GM18909 (cell line): ENCODE measurements at regions not wholly inside any gene's neighbourhood (a gene's known extent, or its start where the extent isn't known, plus 50 kb on each side); places are given as distances from the start of the nearest gene placed in this dataset.
"Not testable (repeated sequence)": the region's sequence is repeated elsewhere in the genome, so short reads cannot be mapped to it uniquely, and the experiment has no call there.

Experiments
- ATAC-seq: cut with Tn5 transposase; IDR thresholded peaks from one replicate; pipeline ENCODE4 v1.9.1; 2021; ENCODE audit warnings: mild to moderate bottlenecking; ENCODE audit not compliant: unreplicated experiment, poor library complexity

DNA sequence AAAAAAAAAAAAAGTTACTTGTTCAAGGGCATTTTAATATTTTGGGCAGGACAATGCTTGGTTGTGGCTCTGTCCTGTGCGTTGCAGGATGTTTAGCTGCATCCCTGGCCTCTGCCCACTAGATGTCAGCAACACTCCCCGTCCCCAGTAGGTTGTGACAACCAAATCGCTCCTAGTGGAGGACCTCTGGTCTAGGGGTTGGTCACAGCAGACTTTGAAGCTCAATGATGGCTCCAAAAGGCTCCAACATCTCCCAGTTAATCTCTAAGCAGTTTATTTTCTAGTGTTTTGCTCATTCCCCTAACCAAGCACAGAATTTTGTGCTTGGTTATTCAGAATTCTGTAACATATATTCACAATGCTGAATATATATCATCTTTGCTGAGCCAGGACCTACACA, 67.0 kb downstream of the CHRNA1 start:
- peak; percentile 94 for ATAC-seq

DNA sequence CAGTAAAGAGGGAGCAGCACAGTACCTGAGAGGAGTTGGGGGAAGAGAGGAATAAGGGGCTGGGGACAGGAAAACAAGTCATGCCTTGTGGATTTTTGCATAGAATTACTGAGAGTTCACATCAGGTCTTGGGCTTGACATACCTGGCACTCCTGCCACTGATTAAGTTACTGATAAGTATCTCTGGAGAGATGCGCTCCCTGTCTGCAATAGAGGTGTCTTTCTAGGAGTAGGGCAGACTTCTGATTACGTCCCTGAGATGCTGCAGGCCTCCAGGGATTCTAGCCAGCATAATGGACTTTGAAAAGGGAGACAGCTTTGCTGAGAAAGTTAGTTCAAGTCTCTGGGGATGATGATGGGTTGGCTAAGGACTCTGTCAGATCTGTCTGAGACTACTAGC, 69.4 kb downstream of the CHRNA1 start:
- ATAC-seq: no peak

DNA sequence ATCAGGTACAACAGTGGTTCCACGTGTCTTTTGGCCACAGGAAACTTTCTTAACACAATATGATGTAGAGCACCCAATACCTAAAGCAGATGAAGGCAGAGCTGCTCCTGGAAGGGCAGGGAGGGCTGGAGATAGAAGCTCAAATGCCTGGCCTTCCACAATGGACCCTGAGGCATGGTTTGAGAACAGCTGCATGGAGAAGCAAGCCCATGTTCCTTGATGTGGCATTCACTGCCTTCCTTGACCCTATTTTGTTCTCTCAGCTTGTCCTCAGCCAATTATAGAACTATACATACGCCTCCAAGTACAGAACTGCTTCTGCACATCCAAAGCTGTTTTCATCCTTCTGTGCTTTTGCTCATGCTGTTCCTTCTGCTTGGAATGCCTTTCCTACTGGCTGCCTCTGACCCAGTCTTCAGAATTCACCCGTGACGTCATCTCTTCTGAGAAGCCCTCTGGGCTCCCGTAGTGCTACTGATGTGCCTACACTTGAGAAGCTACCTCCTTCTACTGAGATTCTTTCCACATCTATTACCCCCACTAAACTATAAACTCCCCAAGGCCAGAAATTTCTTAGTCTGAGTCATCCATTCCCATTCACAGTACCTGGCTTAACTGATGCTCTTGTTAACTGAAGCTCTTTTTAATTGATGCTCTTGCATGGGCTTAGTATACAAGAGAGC, 69.9 kb downstream of the CHRNA1 start:
- ATAC-seq: no peak

DNA sequence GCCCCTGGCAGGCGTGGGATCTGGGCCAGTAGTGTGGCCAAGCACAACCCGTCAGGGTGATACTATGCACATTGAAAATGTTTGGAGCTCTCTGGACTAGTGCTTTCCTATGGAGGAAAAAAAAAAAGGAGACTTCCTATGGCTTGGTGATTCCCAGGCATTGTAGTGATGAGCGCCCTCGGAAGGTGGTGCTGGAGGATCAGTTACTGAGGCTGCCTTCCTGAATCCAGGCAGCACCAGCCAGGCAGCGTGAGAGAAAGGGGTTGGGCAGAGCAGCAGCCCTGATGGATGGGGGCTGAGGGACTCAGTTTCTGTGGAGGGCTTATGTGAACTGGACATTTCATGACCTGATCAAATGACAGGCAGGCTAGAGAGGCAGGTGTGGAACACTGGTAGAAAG, 70.9 kb downstream of the CHRNA1 start:
- no peak for ATAC-seq

DNA sequence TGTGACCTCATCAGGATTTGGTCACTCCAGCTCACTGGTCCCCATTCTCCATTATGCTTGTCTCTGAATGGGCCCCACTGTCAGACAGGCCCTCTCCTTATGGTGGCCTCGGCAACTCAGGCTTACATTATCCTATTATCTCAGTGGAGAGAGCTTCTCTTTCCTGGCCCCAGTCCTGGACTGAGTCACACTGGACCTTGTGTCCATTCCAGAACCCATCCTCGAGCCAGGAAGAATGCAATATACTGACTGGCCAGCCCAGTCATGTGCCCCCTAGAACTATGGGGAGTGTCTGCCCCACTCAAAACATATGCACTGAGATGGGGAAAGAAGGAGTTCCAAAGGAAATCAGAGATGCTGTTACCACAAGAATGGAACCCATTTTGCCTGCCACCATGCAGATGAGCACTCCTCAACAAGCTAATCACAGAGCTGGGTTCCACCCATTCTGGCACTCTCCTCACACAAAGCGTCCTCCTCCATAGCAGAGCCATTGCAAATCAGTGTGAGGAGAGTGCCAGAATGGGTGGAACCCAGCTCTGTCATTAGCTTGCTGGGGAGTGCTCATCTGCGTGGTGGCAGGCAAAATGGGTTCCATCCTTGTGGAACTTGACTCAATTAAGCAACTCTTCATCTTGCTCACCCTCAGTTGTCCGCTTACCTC, 71.9 kb downstream of the CHRNA1 start:
- no peak for ATAC-seq

DNA sequence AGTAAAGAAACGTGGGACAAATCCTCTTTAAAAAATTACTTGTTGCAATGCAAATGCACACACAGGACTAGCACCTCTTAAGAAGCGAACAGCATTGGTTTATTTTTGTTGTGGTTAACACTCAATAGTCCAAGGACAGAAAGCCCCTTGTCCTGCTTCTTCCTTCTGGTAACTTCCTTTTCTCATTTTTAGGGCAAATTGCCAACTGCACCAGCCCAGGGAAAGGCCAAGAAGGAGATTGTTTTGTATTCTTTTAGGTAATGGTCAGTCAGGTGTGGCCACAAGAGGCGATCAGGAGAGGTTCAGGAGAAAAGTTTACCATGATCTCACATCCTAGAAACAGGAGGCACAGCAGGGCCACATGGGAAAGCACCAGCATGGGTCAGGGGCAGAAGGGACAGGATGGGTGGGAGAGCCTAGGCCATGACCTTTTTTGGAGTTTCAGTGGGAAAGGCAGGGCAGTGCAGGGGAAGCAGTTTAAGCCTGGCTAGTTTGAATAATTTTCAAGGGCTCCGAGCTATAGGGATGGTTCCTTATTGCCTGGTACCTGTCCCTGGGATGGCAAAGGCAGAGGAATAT, 73.0 kb downstream of the CHRNA1 start:
- no peak for ATAC-seq

DNA sequence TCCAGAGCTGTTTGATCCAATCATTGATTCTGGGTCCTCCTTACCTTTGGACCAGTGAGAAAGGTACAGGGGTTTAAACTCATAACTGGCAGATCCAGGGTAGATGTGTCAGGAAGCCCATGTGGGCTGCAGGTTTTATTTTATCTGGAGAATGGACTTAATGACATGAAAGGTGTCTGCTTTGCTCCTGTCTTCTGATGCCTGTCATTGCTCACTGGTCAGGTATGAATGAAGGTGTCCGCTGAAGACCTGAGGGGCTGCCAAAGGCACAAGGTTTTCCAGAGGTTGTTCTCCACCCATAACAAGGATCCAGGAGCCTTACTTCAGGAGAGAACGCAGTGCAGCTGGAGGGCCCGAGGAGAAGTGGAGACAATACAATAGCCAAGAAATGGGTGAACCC, 74.2 kb downstream of the CHRNA1 start:
- ATAC-seq: no peak

DNA sequence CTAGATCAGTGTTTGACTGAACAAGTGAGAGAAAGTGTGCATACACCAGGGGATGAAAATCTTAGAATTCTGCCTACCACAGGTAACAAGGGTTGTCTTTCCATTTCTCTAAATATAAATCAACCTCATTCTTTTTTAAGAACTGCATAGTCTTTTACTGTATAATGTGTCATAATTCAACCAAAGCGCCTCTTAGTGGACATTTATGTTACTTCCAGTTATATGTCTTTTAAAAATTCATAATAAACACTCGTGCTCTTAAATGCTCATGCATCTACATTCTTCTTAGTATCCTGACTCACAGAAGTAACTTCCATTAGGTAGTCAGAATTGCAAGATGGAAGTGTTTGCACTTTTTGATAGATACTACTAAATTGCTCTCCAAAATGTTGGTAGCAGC, 76.2 kb downstream of the CHRNA1 start:
- peak; percentile 61 for ATAC-seq

DNA sequence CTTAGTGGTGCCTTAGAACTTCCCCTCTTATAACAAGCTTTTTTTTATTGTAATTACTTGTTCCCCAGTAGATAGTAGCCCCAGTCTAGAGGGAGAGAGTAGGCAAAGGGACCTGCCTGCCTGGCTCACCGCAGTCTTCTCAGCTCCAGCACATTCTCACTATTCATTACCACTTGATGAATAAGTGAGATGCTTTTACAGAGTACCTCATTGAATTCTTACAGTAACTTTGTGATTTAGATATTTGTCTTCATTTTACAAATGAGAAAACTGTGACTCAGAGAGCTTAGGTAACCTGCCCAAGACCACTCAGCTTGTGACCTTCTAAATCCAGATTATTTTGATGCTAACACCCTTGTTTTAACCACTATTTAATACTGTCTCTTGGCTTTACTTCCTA, 77.8 kb downstream of the CHRNA1 start:
- ATAC-seq: no peak

DNA sequence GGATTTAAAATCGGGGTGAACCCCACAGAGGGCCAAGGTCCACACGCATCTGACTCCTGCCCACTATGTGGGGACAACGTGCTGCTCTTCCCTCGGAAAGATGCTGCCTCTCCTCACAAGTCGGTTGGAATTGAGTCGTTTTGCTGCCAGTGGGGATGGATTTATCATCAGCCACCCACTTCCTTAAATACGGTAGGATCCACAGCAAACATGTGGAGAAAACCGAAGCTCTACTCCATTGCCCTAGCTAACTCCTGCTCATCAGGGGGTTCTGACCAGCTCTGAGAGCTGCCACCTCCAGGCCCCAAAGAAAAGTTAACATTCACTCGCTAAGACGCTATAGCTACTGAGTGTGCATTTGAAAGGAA, 80.9 kb downstream of the CHRNA1 start:
- ATAC-seq: peak; percentile 35

DNA sequence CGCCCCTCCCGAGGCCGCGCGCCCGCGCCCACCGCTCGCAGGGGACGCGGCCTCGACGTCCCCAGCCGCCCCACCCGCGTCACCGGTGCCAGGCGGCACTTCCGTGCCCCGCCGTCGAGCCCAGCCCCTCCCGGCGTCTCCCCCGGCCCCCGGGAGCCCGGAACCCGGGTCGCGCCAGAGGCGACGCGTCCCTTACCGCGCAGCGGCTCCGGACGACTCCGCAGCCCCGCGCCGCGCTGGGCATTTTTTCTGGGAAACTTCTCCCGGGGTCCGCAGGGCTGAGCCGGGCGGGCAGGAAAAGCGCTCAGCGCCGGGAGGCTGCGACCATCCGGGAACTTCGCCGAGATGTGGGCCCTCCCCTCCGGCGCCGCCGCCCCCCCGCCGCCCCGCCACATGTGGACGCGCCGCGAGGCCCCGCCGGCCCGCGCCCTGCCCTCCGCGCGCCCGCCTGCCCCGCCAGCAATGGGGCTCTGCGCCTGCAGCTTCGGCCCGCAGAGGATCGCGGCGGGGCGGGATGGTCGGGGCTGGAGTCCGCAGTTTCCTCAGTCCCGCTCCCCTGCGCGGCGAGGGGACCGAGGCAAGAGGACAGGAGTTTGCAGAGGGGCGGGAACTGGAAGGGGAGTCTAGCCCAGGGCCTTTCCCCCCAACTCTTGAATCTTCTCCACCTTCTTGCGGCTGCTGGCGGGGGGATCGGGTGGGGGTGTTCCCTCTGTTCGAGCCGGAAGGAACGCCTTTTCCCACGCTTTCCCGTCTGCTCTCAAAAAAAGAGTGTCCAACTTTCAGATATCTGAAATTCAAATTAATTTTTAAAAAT, 81.5 kb downstream of the CHRNA1 start:
- ATAC-seq: peak; percentile 60

DNA sequence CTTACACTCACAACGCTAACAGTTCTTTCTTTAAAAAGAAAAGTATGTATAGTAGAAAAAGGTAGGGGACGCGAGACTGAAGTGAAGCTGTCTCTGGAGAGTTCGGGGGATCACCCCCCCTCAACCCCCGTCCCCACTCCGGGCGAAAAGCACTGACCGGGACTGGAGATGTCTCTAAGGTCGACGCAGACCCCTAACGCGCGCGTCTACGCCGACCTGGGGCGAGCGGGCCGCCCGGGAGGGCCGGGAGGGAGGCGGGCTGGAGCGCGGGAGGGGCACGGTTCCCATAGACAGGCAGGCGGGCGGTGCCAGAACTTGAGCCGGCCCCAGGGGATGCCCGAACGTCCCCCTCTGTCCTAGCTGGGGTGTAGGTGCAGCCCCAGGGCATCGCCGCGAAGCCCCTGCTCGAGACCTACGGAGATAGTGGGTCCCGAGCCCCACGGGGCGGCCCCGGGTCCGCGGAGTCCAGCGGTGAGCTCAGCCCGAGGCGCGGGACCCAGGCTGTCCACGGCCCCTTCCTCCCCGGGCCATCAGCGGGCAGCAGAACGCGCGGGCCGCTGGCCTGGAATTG, 82.2 kb downstream of the CHRNA1 start:
- peak; percentile 47 for ATAC-seq

DNA sequence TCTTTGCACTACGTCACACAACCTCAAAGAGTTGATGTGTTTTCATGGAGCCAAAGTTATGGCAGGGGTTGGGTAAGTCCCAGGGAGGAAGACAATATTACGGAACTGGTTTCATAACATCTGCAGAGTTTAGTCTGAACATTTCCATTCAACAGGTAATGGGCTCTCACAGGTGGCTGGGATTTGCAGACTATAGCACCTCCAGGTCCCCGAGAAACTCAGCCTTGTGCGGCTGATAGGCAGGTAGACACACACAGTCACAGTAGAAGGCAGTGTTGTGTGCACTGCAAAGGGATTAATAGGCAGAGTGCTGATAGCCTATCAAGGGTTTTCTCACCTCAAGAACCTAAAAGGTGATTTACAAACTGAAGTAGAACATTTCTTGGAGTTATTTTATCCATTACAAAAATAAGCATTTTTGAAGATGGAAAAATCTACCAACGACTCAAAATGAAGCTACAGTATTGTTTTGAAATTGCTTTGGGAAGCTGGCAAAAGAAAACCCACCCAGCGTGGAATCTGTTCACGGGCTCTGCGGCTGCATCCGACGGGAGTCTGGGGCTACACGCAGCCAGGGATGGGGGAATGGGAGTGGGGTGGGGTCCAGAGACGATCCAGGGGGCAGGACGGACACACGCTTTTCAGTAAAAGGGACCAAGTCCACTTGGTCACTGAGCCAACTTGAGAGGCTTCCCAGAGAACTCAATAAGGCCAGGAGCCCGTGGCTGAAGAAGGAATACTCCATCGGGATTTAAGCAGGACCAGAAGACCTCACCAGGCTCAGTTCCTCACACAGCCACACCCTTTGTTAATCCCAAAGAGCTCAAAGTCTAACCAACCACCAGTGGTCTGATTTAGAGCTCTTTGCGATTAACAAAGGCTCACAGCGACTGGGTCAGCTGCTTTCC, 82.9 kb downstream of the CHRNA1 start:
- ATAC-seq: no peak

DNA sequence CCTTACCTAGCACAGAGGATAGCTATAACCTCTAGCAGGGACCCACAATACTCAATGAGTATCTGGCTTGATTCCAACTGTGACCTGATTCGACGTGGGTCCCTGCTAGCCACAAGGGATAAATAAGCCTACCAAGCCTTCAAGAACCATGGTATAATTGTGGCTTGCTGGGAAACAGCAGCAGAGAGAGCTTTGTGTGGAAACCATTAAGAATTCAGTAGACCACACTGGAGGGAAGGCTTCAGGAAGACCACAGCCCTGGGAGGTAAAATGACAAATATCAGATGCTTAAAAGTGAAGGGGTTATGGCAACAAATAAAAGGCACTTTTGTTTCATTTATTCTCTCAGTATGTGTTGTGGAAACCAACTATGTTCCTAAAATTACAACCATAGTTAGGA, 82.6 kb upstream of the WIPF1 start:
- no peak for ATAC-seq

DNA sequence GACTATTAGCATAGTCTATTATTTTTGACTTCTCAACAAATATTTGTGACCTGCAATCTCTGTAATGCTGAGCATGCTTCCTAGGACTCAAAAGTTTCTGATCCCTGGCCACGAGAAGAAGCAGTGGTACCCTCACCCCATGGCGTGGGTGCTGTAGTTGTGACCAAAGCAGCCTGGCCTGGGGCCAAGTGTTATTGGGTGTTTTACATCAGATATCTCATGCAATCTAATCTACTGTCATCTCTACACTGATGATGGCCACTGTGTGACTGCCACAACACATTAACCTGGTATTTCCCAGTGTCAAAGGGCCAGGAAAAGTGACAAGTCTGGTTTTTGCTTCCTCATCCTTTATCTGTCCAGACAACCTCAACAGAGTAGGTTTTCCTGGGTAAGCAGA, 80.8 kb upstream of the WIPF1 start:
- no peak for ATAC-seq

DNA sequence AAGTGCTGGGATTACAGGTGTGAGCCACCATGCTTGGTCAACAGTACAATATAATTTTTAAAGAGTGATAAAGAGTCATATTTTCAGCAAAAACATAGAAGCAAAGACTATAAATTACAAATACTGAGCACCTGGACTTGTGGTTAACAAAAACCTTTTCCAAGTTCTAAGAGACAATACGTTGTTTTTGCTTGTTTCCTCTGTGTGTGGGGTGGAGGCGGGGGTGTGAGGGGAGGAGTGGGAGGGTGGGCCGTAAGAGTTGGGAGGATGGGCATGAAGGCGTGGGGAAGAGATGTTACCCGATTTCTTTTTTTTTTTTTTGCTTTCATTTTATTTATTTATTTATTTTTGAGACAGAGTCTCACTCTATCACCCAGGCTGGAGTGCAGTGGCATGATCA, 78.0 kb upstream of the WIPF1 start:
- no peak for ATAC-seq

DNA sequence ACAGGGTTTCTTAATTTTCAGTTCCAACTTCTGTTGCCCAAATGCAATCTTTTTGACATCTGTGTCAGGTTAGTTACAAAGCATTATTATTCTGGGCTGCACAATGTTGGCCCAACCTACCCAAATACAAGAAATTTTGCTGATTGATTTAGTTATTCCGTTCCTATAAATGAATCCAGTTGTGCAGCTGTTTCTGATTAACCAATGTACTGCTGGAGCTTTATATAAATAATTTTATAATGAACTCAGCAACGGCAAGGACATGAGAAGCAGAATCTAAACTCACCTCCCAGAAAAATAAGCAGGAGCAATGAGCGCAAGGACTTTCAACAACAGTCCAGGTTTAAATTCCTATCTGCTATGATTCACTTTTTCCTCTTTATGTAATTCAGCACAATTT, 76.3 kb upstream of the WIPF1 start:
- no peak for ATAC-seq

DNA sequence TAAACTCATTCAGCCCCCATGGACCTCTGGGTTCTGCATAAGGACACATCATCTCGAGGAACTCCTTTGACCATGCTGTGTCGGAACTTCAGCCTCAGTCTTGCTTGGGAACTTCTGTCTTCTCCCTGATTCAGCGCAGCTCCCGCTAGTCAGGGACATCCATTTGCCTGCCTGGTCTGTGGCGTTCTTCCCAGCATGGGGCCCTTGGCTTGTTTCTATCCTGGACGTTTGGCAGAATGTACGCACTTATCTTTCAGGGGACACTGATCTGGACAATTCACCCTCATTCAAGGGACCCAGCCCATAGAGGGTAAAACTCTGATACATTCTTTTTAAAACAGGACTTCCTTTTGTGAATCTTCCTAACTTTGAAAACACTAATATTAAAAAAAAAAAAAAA, 75.8 kb upstream of the WIPF1 start:
- no peak for ATAC-seq

DNA sequence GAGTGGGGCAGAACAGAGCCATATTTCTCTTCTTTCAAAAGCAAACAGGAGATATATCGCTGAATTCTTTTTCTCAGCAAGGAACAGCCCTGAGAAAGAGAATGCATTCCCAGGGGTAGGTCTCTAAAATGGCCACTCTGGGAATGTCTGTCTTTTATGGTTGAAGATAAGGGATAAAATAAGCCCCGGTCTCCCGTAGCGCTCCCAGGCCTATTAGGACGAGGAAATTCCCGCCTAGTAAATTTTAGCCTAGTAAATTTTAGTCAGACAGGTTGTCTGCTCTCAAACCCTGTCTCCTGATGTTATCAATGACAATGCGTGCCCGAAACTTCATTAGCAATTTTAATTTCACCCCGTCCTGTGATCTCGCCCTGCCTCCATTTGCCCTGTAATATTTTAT, 73.9 kb upstream of the WIPF1 start:
- not testable (repeated sequence) for ATAC-seq

DNA sequence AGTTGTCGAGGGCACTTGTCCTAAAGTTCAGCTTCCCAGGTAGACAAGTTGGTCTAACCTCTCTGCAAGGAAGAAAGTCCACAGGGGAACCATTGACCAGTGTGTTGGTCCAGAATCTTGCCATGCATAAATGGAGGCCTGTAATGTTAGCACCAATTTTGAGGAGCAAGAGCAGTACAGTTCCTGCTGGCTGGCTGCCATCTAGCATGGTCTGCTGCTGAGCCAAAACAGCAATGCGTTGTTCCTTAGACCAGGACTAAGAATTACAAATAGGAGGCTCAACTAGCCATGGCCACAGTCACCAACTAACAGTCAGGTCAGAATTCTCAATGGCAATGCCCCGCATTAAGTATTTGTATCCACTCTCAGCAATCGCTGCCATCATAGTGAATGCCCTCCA, 72.8 kb upstream of the WIPF1 start:
- no peak for ATAC-seq
